ENCODE measurements at regions not wholly inside any gene's neighbourhood (a gene's known extent, or its start where the extent isn't known, plus 50 kb on each side); places are given as distances from the start of the nearest gene placed in this dataset.

- TF ChIP-seq, protein P1, sequence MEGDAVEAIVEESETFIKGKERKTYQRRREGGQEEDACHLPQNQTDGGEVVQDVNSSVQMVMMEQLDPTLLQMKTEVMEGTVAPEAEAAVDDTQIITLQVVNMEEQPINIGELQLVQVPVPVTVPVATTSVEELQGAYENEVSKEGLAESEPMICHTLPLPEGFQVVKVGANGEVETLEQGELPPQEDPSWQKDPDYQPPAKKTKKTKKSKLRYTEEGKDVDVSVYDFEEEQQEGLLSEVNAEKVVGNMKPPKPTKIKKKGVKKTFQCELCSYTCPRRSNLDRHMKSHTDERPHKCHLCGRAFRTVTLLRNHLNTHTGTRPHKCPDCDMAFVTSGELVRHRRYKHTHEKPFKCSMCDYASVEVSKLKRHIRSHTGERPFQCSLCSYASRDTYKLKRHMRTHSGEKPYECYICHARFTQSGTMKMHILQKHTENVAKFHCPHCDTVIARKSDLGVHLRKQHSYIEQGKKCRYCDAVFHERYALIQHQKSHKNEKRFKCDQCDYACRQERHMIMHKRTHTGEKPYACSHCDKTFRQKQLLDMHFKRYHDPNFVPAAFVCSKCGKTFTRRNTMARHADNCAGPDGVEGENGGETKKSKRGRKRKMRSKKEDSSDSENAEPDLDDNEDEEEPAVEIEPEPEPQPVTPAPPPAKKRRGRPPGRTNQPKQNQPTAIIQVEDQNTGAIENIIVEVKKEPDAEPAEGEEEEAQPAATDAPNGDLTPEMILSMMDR (IDR thresholded peaks at IDR 0.05): no peak
- no peak for TF ChIP-seq POLR2A (IDR thresholded peaks at IDR 0.05)
Observed at GRCh38 chr12:127233016-127233415, 1034.0 kb upstream of the TMEM132C start.
